Pancreas (tissue), 10 donors: ENCODE measurements at regions not wholly inside any gene's neighbourhood (a gene's known extent, or its start where the extent isn't known, plus 50 kb on each side); places are given as distances from the start of the nearest gene placed in this dataset.

Experiments used
- ATAC-seq, 4 donors: fragments of 200-7000 bp; cut with Tn5 transposase; one replicate each; pipeline versions ENCODE4 v1.8.0 to v1.9.1; 2020; ENCODE audit warnings: mild to moderate bottlenecking in 4 of 4, moderate library complexity in 4 of 4
- DNase-seq, 6 donors: peaks; one replicate each; pipeline ENCODE4 v3.0.0-alpha.2; 2020
- FAIRE-seq: peaks from 2 replicates; lab custom pipeline; 2012; peaks lifted over from hg19 to GRCh38; lab: Jason Lieb, UNC
- H3K27ac ChIP-seq, 4 donors: fragments of 200-600 bp; sonication (generic); 1 replicate in 3 of 4; 2 replicates in 1 of 4; pipeline versions ENCODE4 v1.5.0 to v1.8.0; 2020
- H3K27me3 ChIP-seq, 4 donors: fragments of 200-600 bp; one replicate each; pipeline ENCODE4 v1.8.0; 2021
- H3K36me3 ChIP-seq, 3 donors: fragments of 200-600 bp; sonication (generic) in 1 of 3; one replicate each; pipeline versions ENCODE4 v1.5.0 to v1.8.0; 2020 to 2021
- H3K4me1 ChIP-seq, 3 donors: fragments of 200-600 bp; one replicate each; pipeline ENCODE4 v1.8.0; 2021
- H3K4me3 ChIP-seq, 4 donors: fragments of 200-600 bp; sonication (generic) in 2 of 4; one replicate each; pipeline versions ENCODE4 v1.5.0 to v1.8.0; 2020 to 2021
- H3K9me3 ChIP-seq, 4 donors: fragments of 200-600 bp; one replicate each; pipeline ENCODE4 v1.8.0; 2021
- CTCF ChIP-seq, 4 donors: fragments of 200-600 bp; sonication (generic) in 3 of 4; IDR thresholded peaks; one replicate each; pipeline versions ENCODE4 v1.5.0 to v1.8.0; 2021; ENCODE audit warnings: antibody characterized with exemption in 4 of 4
- WGBS, 2 donors: extraction: QIAGEN DNeasy Blood & Tissue Kit; methylation state at CpG; one replicate each; pipeline ENCODE4 v1.1.7; 2013; 5-methylcytosine and 5-hydroxymethylcytosine counted together
- intact Hi-C, 3 donors: fragments of 100-400 bp; cut with DNase I; formaldehyde crosslinking; loops; one replicate each; pipeline versions ENCODE4 v1.11.1 to v1.14.2; 2022
- donor health status: healthy with polysubstance abuse.
- donor health status: DM: no; HTN: no; CAD: no; lungs with moderate emphysema.
- donor health status: DM: no; HTN: no; CAD: no.
- donor health status: control.
- donor health status: control.
- donor health status: Bipolar disorder and iron deficiency.
- donor health status: DM: yes; HTN: yes; CAD: no.
- donor health status: DM: no; HTN: no; CAD: no.
- donor health status: DM: no; HTN: no; CAD: no.
- donor health status: DM: yes; HTN: yes; CAD: no.

- TF ChIP-seq CTCF (IDR thresholded peaks at IDR 0.05) = no peak
- H3K9me3 ChIP-seq = no peaks in the 10 kb centered on the region
- no peaks in the 10 kb centered on the region for H3K36me3 ChIP-seq
- H3K4me3 ChIP-seq = no peak overlapping the region
- H3K27me3 ChIP-seq = peaks cover 0 to 13% (median 3%) of the 10 kb centered on the region in 4 donors
- intact Hi-C loops = loop anchor here in 1 of 3 donors (10.0 kb wide), 1 partner anchor 1049 kb away; no protein-coding TSS in a partner anchor
- no peak for FAIRE-seq
- ATAC-seq = no peak
- DNase-seq = no peak
- 6 to 26% methylated on average over 1 of the region's 1 CpG for WGBS, 2 donors
- no peaks in the 10 kb centered on the region for H3K4me1 ChIP-seq
- no peak overlapping the region for H3K27ac ChIP-seq
Measured at GRCh38 chrX:15143825-15144121, 126.1 kb downstream of the ASB9 start.

- peak; percentile 63 to 82 (median 76) for TF ChIP-seq CTCF (IDR thresholded peaks at IDR 0.05)
- Histone ChIP-seq H3K9me3 (no peaks in the 10 kb centered on the region), H3K4me1 (no peaks in the 10 kb centered on the region), H3K36me3 (no peaks in the 10 kb centered on the region), H3K27me3 (peaks cover 0 to 13% (median 3%) of the 10 kb centered on the region in 4 donors), H3K27ac (no peak overlapping the region), H3K4me3 (no peak overlapping the region)
- FAIRE-seq (peak; percentile 98), DNase-seq (peak in 5 of 6 donors; percentile 20 to 76 (median 50)), ATAC-seq (peak; percentile 78 to 92 (median 90))
- intact Hi-C loops = loop anchor here in 1 of 3 donors (10.0 kb wide), 1 partner anchor 1048 kb away; no protein-coding TSS in a partner anchor
- 8 to 11% methylated on average over 6 of the region's 6 CpGs for WGBS, 2 donors
Measured at GRCh38 chrX:15143050-15143824, 126.6 kb downstream of the ASB9 start.

- intact Hi-C loops = loop anchor here in 1 of 3 donors (10.0 kb wide), 1 partner anchor 1047 kb away; no protein-coding TSS in a partner anchor
- no peak for TF ChIP-seq CTCF (IDR thresholded peaks at IDR 0.05)
- no peaks in the 10 kb centered on the region for H3K9me3 ChIP-seq
- DNase-seq (no peak), FAIRE-seq (no peak), ATAC-seq (peak in 1 of 4 donors; percentile 32)
- H3K4me1 ChIP-seq = no peaks in the 10 kb centered on the region
- peaks cover 0 to 13% (median 3%) of the 10 kb centered on the region in 4 donors for H3K27me3 ChIP-seq
- no peak overlapping the region for H3K27ac ChIP-seq
- no peak overlapping the region for H3K4me3 ChIP-seq
- H3K36me3 ChIP-seq = no peaks in the 10 kb centered on the region
- WGBS, 2 donors = 58 to 66% methylated on average over 8 of the region's 8 CpGs
Measured at GRCh38 chrX:15142084-15142715, 127.7 kb downstream of the ASB9 start.

- ATAC-seq = no peak
- intact Hi-C loops = no loop called here
Measured at GRCh38 chrX:15136795-15137194, 133.1 kb downstream of the ASB9 start.

More at GRCh38 chrX:15136795-15137194, 133.1 kb downstream of the ASB9 start:
- H3K4me3 ChIP-seq = no peak overlapping the region
- H3K9me3 ChIP-seq = no peaks in the 10 kb centered on the region
- FAIRE-seq (peak; percentile 74), DNase-seq (no peak)
- H3K36me3 ChIP-seq = no peaks in the 10 kb centered on the region
- TF ChIP-seq CTCF (IDR thresholded peaks at IDR 0.05) = no peak
- H3K27me3 ChIP-seq = peaks cover 0 to 7% (median 0%) of the 10 kb centered on the region in 4 donors
- H3K4me1 ChIP-seq = no peaks in the 10 kb centered on the region
- no peak overlapping the region for H3K27ac ChIP-seq
- 37 to 63% methylated on average over 1 of the region's 1 CpG for whole genome bisulfite sequencing, 2 donors
